Upper lobe of right lung (tissue), 1 donor: ENCODE measurements at regions not wholly inside any gene's neighbourhood (a gene's known extent, or its start where the extent isn't known, plus 50 kb on each side); places are given as distances from the start of the nearest gene placed in this dataset.

Experiments
- ATAC-seq: fragments of 200-7000 bp; cut with Tn5 transposase; one replicate; pipeline ENCODE4 v1.9.1; 2020; ENCODE audit warnings: mild to moderate bottlenecking, moderate library complexity
- DNase-seq: peaks from one replicate; pipeline ENCODE4 v3.0.0-alpha.2; 2020
- H3K27ac ChIP-seq: fragments of 200-600 bp; one replicate; pipeline ENCODE4 v1.8.0; 2022
- H3K27me3 ChIP-seq: fragments of 200-600 bp; one replicate; pipeline ENCODE4 v1.8.0; 2022; ENCODE audit warnings: mild to moderate bottlenecking
- H3K36me3 ChIP-seq: fragments of 200-600 bp; one replicate; pipeline ENCODE4 v1.8.0; 2022
- H3K4me1 ChIP-seq: fragments of 200-600 bp; one replicate; pipeline ENCODE4 v1.8.0; 2022
- H3K4me3 ChIP-seq: fragments of 200-600 bp; one replicate; pipeline ENCODE4 v1.8.0; 2022; ENCODE audit warnings: mild to moderate bottlenecking
- H3K9me3 ChIP-seq: fragments of 200-600 bp; one replicate; pipeline ENCODE4 v1.8.0; 2022
- intact Hi-C: fragments of 100-400 bp; cut with DNase I; formaldehyde crosslinking; loops from one replicate; pipeline ENCODE4 v1.11.0; 2022
- TF ChIP-seq, protein P1 (sequence below): fragments of 200-600 bp; IDR thresholded peaks from one replicate; pipeline ENCODE4 v1.8.0; 2022; ENCODE audit warnings: antibody characterized with exemption
- donor health status: DM: no; HTN: yes; CAD: no; lungs with severe emphysema.

DNA sequence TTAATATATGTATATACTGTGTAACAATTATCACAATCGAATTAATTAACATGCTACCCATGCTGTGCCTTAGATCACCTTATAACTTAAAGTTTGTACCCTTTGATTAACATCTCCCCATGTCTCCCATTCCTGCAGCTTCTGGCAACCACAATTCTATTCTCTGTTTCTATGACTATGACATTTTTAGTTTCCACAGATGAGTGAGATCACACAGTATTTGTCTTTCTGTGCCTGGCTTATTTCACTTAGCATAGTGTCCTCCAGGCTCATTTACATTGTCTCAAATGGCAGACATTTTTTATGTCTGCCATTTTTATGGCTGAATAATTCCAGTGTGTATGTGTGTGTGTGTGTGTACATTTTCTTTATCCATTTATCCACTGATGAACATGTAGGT lies 146.1 kb upstream of the SLC28A3 start:
- Histone ChIP-seq H3K36me3 (no peaks in the 10 kb centered on the region), H3K27ac (no peak overlapping the region), H3K9me3 (no peaks in the 10 kb centered on the region), H3K27me3 (no peaks in the 10 kb centered on the region), H3K4me1 (no peaks in the 10 kb centered on the region), H3K4me3 (no peak overlapping the region)
- intact Hi-C loops = no loop called here
- DNase-seq = no peak
- TF ChIP-seq, protein P1, sequence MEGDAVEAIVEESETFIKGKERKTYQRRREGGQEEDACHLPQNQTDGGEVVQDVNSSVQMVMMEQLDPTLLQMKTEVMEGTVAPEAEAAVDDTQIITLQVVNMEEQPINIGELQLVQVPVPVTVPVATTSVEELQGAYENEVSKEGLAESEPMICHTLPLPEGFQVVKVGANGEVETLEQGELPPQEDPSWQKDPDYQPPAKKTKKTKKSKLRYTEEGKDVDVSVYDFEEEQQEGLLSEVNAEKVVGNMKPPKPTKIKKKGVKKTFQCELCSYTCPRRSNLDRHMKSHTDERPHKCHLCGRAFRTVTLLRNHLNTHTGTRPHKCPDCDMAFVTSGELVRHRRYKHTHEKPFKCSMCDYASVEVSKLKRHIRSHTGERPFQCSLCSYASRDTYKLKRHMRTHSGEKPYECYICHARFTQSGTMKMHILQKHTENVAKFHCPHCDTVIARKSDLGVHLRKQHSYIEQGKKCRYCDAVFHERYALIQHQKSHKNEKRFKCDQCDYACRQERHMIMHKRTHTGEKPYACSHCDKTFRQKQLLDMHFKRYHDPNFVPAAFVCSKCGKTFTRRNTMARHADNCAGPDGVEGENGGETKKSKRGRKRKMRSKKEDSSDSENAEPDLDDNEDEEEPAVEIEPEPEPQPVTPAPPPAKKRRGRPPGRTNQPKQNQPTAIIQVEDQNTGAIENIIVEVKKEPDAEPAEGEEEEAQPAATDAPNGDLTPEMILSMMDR = no peak
- no peak for ATAC-seq

DNA sequence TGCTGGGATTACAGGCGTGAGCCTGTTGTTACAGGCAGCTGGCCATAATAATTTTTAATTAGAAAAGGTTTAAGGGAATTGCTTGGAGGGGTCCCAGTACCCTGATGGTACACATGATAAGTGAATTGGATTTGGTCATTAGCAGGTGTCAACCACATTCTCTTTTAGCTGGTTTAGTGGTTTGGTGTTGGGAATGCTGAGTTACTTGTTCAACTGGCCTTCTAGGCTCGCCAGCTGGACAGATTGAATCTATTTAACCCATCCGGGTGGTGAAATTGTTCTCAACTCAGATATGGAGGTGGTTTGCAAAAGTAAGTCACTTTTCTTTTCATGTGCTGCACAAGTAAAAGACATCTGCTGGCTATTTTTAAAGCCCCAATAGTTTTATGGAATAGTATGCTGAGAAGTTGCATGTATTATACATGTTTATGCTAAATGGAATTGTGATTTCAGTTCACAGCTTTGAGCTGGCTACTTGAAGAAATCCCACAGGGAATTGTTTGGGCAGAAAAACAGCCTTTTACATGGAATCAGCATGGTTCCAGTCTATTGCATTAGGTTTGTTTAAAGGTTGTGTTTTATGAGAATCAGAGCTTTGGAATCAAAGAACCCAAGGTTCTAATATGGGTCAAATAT lies 149.8 kb upstream of the SLC28A3 start:
- no peak for DNase-seq
- no peak for ATAC-seq

DNA sequence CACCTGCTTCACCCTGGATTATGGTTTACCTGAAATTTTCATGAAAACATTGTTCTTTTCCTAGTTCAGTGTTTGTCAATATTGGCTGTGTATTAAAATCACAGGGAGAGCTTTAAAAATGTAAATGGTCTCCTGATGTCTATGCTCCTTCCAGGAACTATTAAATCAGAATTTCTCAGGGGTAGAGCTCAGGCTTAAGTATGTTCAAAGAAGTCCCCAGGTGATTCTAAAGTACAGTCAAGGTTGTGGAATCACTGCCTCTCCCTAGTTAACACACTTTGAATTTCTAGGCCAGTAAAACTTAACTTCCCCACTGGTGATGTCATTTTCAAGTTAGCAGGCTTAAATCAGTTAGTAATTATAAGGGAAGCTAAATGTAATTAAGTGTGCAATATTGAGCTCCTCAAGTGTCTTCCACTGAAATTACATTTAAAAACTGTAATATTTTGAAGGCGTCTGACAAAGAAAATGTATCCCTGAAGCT lies 150.3 kb upstream of the SLC28A3 start:
- Histone ChIP-seq H3K4me3 (no peak overlapping the region), H3K9me3 (no peaks in the 10 kb centered on the region), H3K27me3 (no peaks in the 10 kb centered on the region), H3K27ac (no peak overlapping the region), H3K36me3 (no peaks in the 10 kb centered on the region), H3K4me1 (no peaks in the 10 kb centered on the region)
- TF ChIP-seq, protein P1 = no peak
- no peak for DNase-seq
- intact Hi-C loops = no loop called here
- ATAC-seq = no peak

More for the DNA sequence above, 149.8 kb upstream of the SLC28A3 start:
- Histone ChIP-seq H3K4me1 (no peaks in the 10 kb centered on the region), H3K4me3 (no peak overlapping the region), H3K36me3 (no peaks in the 10 kb centered on the region), H3K27me3 (no peaks in the 10 kb centered on the region), H3K27ac (no peak overlapping the region), H3K9me3 (no peaks in the 10 kb centered on the region)
- intact Hi-C loops = no loop called here
- TF ChIP-seq, protein P1 = no peak

DNA sequence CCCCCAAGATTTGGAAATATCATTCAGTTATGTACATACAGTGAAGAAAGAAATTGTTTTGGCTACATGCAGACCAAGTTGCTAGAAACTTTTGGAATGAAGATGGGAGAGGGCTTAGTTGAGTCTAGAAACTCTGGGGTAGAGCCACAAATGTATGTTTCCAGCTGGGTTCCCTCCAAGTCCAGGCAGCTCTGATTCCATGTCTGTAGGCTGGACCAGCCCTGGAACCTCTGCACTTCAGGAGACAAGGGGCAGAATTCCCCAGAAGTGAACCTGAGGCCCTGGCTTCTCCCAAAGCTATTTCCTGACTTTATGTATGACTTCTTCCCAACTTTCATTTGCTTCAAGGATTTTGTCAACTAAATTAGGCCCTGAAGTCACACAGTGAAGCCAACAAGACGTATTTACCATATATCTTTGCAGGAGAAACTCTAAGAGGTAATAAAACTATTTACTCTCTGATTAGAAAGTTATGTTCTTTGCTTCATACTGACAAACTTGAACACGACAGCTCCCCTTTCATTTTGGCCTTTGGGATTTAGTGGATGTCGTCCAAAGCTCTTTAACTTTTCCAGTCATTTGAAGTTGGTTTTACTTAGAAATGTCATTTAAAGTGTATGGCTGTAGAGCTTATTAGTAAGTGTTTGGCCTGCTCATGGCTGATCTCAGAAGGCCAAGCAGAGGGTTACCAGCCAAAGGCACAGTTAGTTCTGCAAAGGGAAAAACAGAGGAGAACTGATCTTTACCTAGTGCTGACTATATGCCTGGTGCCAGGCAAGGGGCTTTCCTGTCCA lies 152.0 kb upstream of the SLC28A3 start:
- Histone ChIP-seq H3K36me3 (no peaks in the 10 kb centered on the region), H3K4me1 (no peaks in the 10 kb centered on the region), H3K27me3 (no peaks in the 10 kb centered on the region), H3K9me3 (no peaks in the 10 kb centered on the region), H3K27ac (no peak overlapping the region), H3K4me3 (no peak overlapping the region)
- DNase-seq = no peak
- intact Hi-C loops = no loop called here
- no peak for ATAC-seq
- TF ChIP-seq, protein P1 = no peak

DNA sequence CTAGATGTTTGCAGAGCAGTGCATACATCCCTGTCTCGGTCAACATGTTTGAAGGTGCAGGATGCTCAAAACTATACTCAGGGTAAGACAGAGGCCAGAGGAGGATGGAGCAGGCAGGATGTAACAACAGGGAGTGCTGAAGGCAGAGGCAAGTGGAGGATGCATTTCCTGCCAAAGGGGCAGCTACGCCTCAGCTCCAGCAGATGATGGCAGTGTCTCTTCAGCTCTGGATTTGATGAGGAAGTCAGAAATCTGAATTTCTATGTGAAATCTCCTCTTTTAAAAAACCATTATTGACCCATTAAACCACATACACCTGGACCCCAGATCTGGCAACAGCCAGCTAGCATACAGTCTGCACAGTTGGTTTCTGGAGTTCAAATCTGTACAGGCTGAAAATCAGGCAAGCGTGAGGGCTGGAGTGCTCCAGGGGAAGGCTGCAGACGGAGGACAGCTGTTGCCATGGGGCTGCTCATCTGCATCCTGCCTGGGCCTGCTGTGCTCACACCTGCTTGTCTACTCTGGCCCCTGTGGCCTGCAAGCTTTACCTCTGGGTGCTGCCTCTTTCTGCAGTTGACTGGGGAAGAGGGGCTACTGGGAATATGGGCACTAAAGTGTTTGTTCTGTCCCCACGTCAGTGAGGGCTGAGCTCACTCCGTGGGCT lies 152.9 kb upstream of the SLC28A3 start:
- TF ChIP-seq, protein P1 = no peak
- H3K36me3 ChIP-seq = no peaks in the 10 kb centered on the region
- intact Hi-C loops = no loop called here
- no peaks in the 10 kb centered on the region for H3K27me3 ChIP-seq
- DNase-seq (no peak), ATAC-seq (no peak)
- no peak overlapping the region for H3K4me3 ChIP-seq
- no peaks in the 10 kb centered on the region for H3K9me3 ChIP-seq
- H3K4me1 ChIP-seq = no peaks in the 10 kb centered on the region
- H3K27ac ChIP-seq = no peak overlapping the region
